ENCODE measurements at regions not wholly inside any gene's neighbourhood (a gene's known extent, or its start where the extent isn't known, plus 50 kb on each side); places are given as distances from the start of the nearest gene placed in this dataset.

GRCh38 chr2:134127496-134127895 lies 126.4 kb upstream of the MGAT5 start:
- peak; percentile 34 for DNase-seq (ENCODE audit: low read depth)

GRCh38 chr2:134128746-134129145 lies 125.1 kb upstream of the MGAT5 start:
- no peak for DNase-seq (ENCODE audit: low read depth)
- no peak overlapping the region for H3K4me3 ChIP-seq (ENCODE audit: low read depth, low read length)
- no peak for TF ChIP-seq CTCF (IDR thresholded peaks at IDR 0.05; ENCODE audit: low read depth, low read length, missing control alignments)

More at GRCh38 chr2:134127496-134127895, 126.4 kb upstream of the MGAT5 start:
- TF ChIP-seq CTCF (IDR thresholded peaks at IDR 0.05; ENCODE audit: low read depth, low read length, missing control alignments), result no peak
- no peak overlapping the region for H3K4me3 ChIP-seq (ENCODE audit: low read depth, low read length)

- H3K4me3 ChIP-seq (ENCODE audit: low read depth, low read length), result no peak overlapping the region
- DNase-seq (ENCODE audit: low read depth), result no peak
- TF ChIP-seq CTCF (IDR thresholded peaks at IDR 0.05; ENCODE audit: low read depth, low read length, missing control alignments), result no peak
Measured at GRCh38 chr2:134129900-134130537, 123.9 kb upstream of the MGAT5 start.

GRCh38 chr2:134131681-134132489 lies 122.0 kb upstream of the MGAT5 start:
- H3K4me3 ChIP-seq (ENCODE audit: low read depth, low read length), result no peak overlapping the region
- no peak for DNase-seq (ENCODE audit: low read depth)
- TF ChIP-seq CTCF (IDR thresholded peaks at IDR 0.05; ENCODE audit: low read depth, low read length, missing control alignments), result no peak

GRCh38 chr2:134132490-134132857 lies 121.4 kb upstream of the MGAT5 start:
- no peak for DNase-seq (ENCODE audit: low read depth)
- no peak for TF ChIP-seq CTCF (IDR thresholded peaks at IDR 0.05; ENCODE audit: low read depth, low read length, missing control alignments)
- no peak overlapping the region for H3K4me3 ChIP-seq (ENCODE audit: low read depth, low read length)

GRCh38 chr2:134133622-134134312 lies 120.1 kb upstream of the MGAT5 start:
- TF ChIP-seq CTCF (IDR thresholded peaks at IDR 0.05; ENCODE audit: low read depth, low read length, missing control alignments), result no peak
- no peak for DNase-seq (ENCODE audit: low read depth)
- no peak overlapping the region for H3K4me3 ChIP-seq (ENCODE audit: low read depth, low read length)

Data from GM12864 (cell line).